Activated naive CD8-positive, alpha-beta T cell treated with anti-CD3 and anti-CD28 coated beads for 36 hours (primary cell): ENCODE measurements at regions not wholly inside any gene's neighbourhood (a gene's known extent, or its start where the extent isn't known, plus 50 kb on each side); places are given as distances from the start of the nearest gene placed in this dataset.

ENCODE experiments used
- DNase-seq: peaks from one replicate; pipeline ENCODE4 v3.0.0; 2021
- H3K27ac Mint-ChIP-seq: one replicate; pipeline ENCODE4 v1.8.0; 2022; ENCODE audit warnings: mild to moderate bottlenecking, moderate library complexity, mixed read lengths
- H3K27me3 Mint-ChIP-seq: one replicate; pipeline ENCODE4 v1.8.0; 2022; ENCODE audit warnings: mild to moderate bottlenecking, mixed read lengths
- H3K36me3 Mint-ChIP-seq: one replicate; pipeline ENCODE4 v1.8.0; 2021; ENCODE audit warnings: mild to moderate bottlenecking, mixed read lengths
- H3K4me1 Mint-ChIP-seq: one replicate; pipeline ENCODE4 v1.8.0; 2021; ENCODE audit warnings: mixed read lengths
- H3K4me3 Mint-ChIP-seq: one replicate; pipeline ENCODE4 v1.8.0; 2022; ENCODE audit warnings: mild to moderate bottlenecking, moderate library complexity, mixed read lengths
- H3K9me3 Mint-ChIP-seq: one replicate; pipeline ENCODE4 v1.8.0; 2022; ENCODE audit warnings: mixed read lengths

- no peak for DNase-seq
- no peaks in the 10 kb centered on the region for H3K27me3 Mint-ChIP-seq
- H3K36me3 Mint-ChIP-seq = no peaks in the 10 kb centered on the region
- no peak overlapping the region for H3K27ac Mint-ChIP-seq
- no peaks in the 10 kb centered on the region for H3K9me3 Mint-ChIP-seq
- no peak overlapping the region for H3K4me3 Mint-ChIP-seq
- H3K4me1 Mint-ChIP-seq = peaks cover 16% of the 10 kb centered on the region
These were observed 92.7 kb downstream of the C12orf75 start for GRCh38 chr12:105423237-105423636.

GRCh38 chr12:105423921-105424320 is 93.4 kb downstream of the C12orf75 start:
- Mint-ChIP-seq H3K4me1 (peaks cover 16% of the 10 kb centered on the region), H3K36me3 (no peaks in the 10 kb centered on the region), H3K27ac (no peak overlapping the region), H3K9me3 (no peaks in the 10 kb centered on the region), H3K4me3 (no peak overlapping the region), H3K27me3 (no peaks in the 10 kb centered on the region)
- DNase-seq = no peak

GRCh38 chr12:105425254-105426174 is 95.0 kb downstream of the C12orf75 start:
- Mint-ChIP-seq H3K4me1 (peaks cover 16% of the 10 kb centered on the region), H3K9me3 (no peaks in the 10 kb centered on the region), H3K36me3 (no peaks in the 10 kb centered on the region)

GRCh38 chr12:105426766-105427165 is 96.3 kb downstream of the C12orf75 start:
- H3K36me3 Mint-ChIP-seq = no peaks in the 10 kb centered on the region
- H3K27ac Mint-ChIP-seq = no peak overlapping the region
- H3K4me3 Mint-ChIP-seq = no peak overlapping the region
- peaks cover 16% of the 10 kb centered on the region for H3K4me1 Mint-ChIP-seq
- DNase-seq = no peak
- peaks cover 4% of the 10 kb centered on the region for H3K27me3 Mint-ChIP-seq
- no peaks in the 10 kb centered on the region for H3K9me3 Mint-ChIP-seq

More at GRCh38 chr12:105425254-105426174, 95.0 kb downstream of the C12orf75 start:
- H3K27me3 Mint-ChIP-seq = peaks cover 4% of the 10 kb centered on the region
- no peak overlapping the region for H3K27ac Mint-ChIP-seq
- no peak overlapping the region for H3K4me3 Mint-ChIP-seq
- DNase-seq = no peak

GRCh38 chr12:105427883-105428282 is 97.4 kb downstream of the C12orf75 start:
- peaks cover 15% of the 10 kb centered on the region for H3K4me1 Mint-ChIP-seq

GRCh38 chr12:105428793-105429395 is 98.4 kb downstream of the C12orf75 start:
- DNase-seq = no peak
- Mint-ChIP-seq H3K4me1 (peaks cover 5% of the 10 kb centered on the region), H3K27ac (no peak overlapping the region), H3K27me3 (peaks cover 4% of the 10 kb centered on the region), H3K36me3 (no peaks in the 10 kb centered on the region), H3K4me3 (no peak overlapping the region), H3K9me3 (no peaks in the 10 kb centered on the region)

More at GRCh38 chr12:105427883-105428282, 97.4 kb downstream of the C12orf75 start:
- Mint-ChIP-seq H3K36me3 (no peaks in the 10 kb centered on the region), H3K27me3 (peaks cover 4% of the 10 kb centered on the region), H3K4me3 (no peak overlapping the region), H3K27ac (no peak overlapping the region), H3K9me3 (no peaks in the 10 kb centered on the region)
- no peak for DNase-seq

- no peak for DNase-seq
- Mint-ChIP-seq H3K4me1 (no peaks in the 10 kb centered on the region), H3K36me3 (no peaks in the 10 kb centered on the region), H3K27me3 (peaks cover 4% of the 10 kb centered on the region), H3K27ac (no peak overlapping the region), H3K4me3 (no peak overlapping the region), H3K9me3 (no peaks in the 10 kb centered on the region)
These were observed 99.0 kb downstream of the C12orf75 start for GRCh38 chr12:105429511-105429910.

- no peak overlapping the region for H3K4me3 Mint-ChIP-seq
- H3K27me3 Mint-ChIP-seq = peaks cover 19% of the 10 kb centered on the region
- no peak for DNase-seq
- no peak overlapping the region for H3K27ac Mint-ChIP-seq
- H3K36me3 Mint-ChIP-seq = no peaks in the 10 kb centered on the region
- H3K4me1 Mint-ChIP-seq = no peaks in the 10 kb centered on the region
- H3K9me3 Mint-ChIP-seq = no peaks in the 10 kb centered on the region
These were observed 101.1 kb downstream of the C12orf75 start for GRCh38 chr12:105431537-105432100.

- DNase-seq = no peak
- Mint-ChIP-seq H3K36me3 (no peaks in the 10 kb centered on the region), H3K27me3 (peaks cover 23% of the 10 kb centered on the region), H3K9me3 (no peaks in the 10 kb centered on the region), H3K4me1 (no peaks in the 10 kb centered on the region), H3K4me3 (no peak overlapping the region), H3K27ac (no peak overlapping the region)
These were observed 103.3 kb downstream of the C12orf75 start for GRCh38 chr12:105433804-105434203.

GRCh38 chr12:105436636-105437035 is 106.1 kb downstream of the C12orf75 start:
- Mint-ChIP-seq H3K27ac (no peak overlapping the region), H3K9me3 (peaks cover 6% of the 10 kb centered on the region), H3K4me1 (no peaks in the 10 kb centered on the region), H3K27me3 (peaks cover 23% of the 10 kb centered on the region), H3K4me3 (no peak overlapping the region), H3K36me3 (peaks cover 3% of the 10 kb centered on the region)
- no peak for DNase-seq

- Mint-ChIP-seq H3K4me1 (peaks cover 5% of the 10 kb centered on the region), H3K4me3 (no peak overlapping the region), H3K36me3 (peaks cover 3% of the 10 kb centered on the region), H3K27ac (no peak overlapping the region), H3K27me3 (peaks cover 27% of the 10 kb centered on the region), H3K9me3 (peaks cover 6% of the 10 kb centered on the region)
- no peak for DNase-seq
These were observed 109.7 kb downstream of the C12orf75 start for GRCh38 chr12:105440037-105440664.

GRCh38 chr12:105443802-105444652 is 113.5 kb downstream of the C12orf75 start:
- Mint-ChIP-seq H3K9me3 (peaks cover 6% of the 10 kb centered on the region), H3K4me1 (peaks cover 5% of the 10 kb centered on the region), H3K36me3 (peaks cover 3% of the 10 kb centered on the region), H3K4me3 (no peak overlapping the region), H3K27me3 (peaks cover 24% of the 10 kb centered on the region), H3K27ac (no peak overlapping the region)
- no peak for DNase-seq

- Mint-ChIP-seq H3K9me3 (peaks cover 5% of the 10 kb centered on the region), H3K4me3 (no peak overlapping the region), H3K36me3 (peaks cover 3% of the 10 kb centered on the region), H3K27me3 (peaks cover 24% of the 10 kb centered on the region), H3K4me1 (peaks cover 5% of the 10 kb centered on the region), H3K27ac (no peak overlapping the region)
- no peak for DNase-seq
These were observed 114.2 kb downstream of the C12orf75 start for GRCh38 chr12:105444653-105445102.

GRCh38 chr12:105445249-105445648 is 114.8 kb downstream of the C12orf75 start:
- H3K9me3 Mint-ChIP-seq = no peaks in the 10 kb centered on the region
- H3K27ac Mint-ChIP-seq = no peak overlapping the region
- peaks cover 5% of the 10 kb centered on the region for H3K4me1 Mint-ChIP-seq
- H3K4me3 Mint-ChIP-seq = no peak overlapping the region
- H3K27me3 Mint-ChIP-seq = peaks cover 20% of the 10 kb centered on the region
- H3K36me3 Mint-ChIP-seq = no peaks in the 10 kb centered on the region
- DNase-seq = no peak
